GM12892 (cell line): ENCODE measurements at regions not wholly inside any gene's neighbourhood (a gene's known extent, or its start where the extent isn't known, plus 50 kb on each side); places are given as distances from the start of the nearest gene placed in this dataset.

Experiments used
- DNase-seq: peaks from one replicate; pipeline ENCODE4 v3.0.0; 2011; ENCODE audit not compliant: insufficient read length
- FAIRE-seq: peaks from 2 replicates; lab custom pipeline; 2011; peaks lifted over from hg19 to GRCh38; lab: Jason Lieb, UNC
- POLR2A ChIP-seq: IDR thresholded peaks from 2 replicates; pipeline ENCODE4 v1.6.1; 2011; ENCODE audit warnings: low read depth, low read length, control low read depth
- POLR2AphosphoS5 ChIP-seq: IDR thresholded peaks from 2 replicates; pipeline ENCODE4 v1.6.1; 2011; ENCODE audit warnings: low read depth, low read length, control low read depth
- TAF1 ChIP-seq: IDR thresholded peaks from 2 replicates; pipeline ENCODE4 v1.6.1; 2011; ENCODE audit warnings: low read depth, mild to moderate bottlenecking, control low read depth, low read length, borderline replicate concordance

GRCh38 chr11:134712228-134713145, 300.4 kb upstream of the B3GAT1 start:
- FAIRE-seq (no peak), DNase-seq (no peak)
- TF ChIP-seq POLR2AphosphoS5 (no peak), TAF1 (no peak), POLR2A (no peak)

DNA sequence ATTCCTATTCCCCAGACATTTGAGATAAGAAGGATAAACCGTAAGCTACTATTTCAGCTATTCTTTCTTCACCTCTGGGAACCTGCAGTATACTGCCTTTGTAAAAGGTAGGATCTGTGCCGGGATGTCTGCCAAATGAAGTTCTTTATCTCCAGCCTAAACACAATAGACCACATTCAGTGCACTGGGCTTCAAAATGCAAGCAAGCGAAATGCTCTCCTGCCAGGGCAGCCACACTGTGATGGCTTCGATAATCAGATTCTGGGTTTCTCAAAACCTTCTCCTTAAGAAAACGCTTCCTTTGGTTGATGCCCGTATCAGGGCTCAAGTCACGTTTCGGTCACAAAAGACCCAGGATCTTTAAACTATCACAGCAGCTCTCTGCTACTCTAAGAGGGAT, 299.5 kb upstream of the B3GAT1 start:
- FAIRE-seq (no peak), DNase-seq (no peak)
- TF ChIP-seq POLR2A (no peak), POLR2AphosphoS5 (no peak), TAF1 (no peak)

GRCh38 chr11:134710861-134711407, 298.9 kb upstream of the B3GAT1 start:
- no peak for DNase-seq
- TF ChIP-seq POLR2AphosphoS5 = no peak
- no peak for FAIRE-seq

- no peak for DNase-seq
- TF ChIP-seq POLR2A = no peak
- TF ChIP-seq TAF1 = no peak
- TF ChIP-seq POLR2AphosphoS5 = no peak
- FAIRE-seq = no peak
Observed at GRCh38 chr11:134705858-134706257, 293.8 kb upstream of the B3GAT1 start.

- TF ChIP-seq POLR2AphosphoS5 (no peak), TAF1 (no peak), POLR2A (no peak)
- FAIRE-seq (no peak), DNase-seq (no peak)
Observed at GRCh38 chr11:134702827-134703226, 290.8 kb upstream of the B3GAT1 start.

DNA sequence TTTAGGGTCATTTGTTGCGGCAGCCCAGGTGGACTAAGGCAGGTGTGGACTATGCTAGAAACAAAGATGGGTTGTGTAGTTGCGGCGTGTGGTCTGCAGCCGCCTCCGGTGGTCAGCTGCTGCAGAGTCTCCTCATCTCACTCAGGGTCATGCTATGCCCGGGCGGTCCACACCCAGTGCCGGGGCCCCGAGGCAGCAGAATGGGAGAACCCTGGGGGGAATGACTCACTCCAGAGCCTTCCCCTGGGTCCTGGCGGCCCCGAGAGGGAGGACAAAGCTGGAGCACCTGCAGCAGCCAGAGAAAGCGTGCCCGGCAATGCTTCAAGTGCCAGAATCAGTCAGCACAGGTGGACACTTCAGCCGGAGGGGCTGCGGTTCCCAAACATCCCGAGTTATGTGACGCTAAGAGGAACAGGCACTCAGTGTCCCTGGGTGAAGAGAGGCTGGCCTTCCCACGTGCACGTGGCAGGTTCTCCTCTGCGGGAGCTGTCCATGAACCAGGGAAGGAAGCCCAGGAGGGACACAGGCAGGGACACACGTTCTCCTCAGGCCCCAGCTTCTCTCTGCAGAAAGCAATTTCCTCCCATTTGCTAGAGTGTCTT, 289.6 kb upstream of the B3GAT1 start:
- FAIRE-seq (no peak), DNase-seq (no peak)
- TF ChIP-seq TAF1 (no peak), POLR2AphosphoS5 (no peak), POLR2A (no peak)

DNA sequence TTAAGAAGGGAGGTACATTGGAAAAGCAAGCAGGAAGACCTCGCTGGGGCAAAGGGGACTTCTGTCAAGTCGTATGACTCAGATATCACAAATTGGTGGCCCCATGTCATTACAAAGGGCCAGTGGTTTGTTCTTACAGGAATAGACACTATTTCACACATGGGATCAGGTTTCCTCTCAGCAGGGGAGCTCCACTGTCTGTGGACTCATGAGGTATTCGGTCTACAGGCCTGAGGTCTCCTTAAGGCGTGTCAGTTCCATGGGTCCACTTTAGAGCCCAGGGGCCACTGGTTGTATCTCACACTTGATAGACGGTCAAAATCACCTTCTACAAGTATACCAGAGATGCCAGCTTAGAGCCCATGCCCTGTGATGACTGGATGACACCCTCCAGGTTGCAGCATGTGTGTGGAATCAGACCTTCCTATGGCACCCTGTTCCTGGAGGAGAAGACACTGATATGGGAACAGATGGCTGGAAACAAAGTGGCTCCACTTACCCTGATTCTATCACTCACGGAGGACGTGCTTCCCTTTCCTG, 288.1 kb upstream of the B3GAT1 start:
- TF ChIP-seq TAF1 = no peak
- no peak for TF ChIP-seq POLR2AphosphoS5
- TF ChIP-seq POLR2A = no peak
- DNase-seq (no peak), FAIRE-seq (no peak)

DNA sequence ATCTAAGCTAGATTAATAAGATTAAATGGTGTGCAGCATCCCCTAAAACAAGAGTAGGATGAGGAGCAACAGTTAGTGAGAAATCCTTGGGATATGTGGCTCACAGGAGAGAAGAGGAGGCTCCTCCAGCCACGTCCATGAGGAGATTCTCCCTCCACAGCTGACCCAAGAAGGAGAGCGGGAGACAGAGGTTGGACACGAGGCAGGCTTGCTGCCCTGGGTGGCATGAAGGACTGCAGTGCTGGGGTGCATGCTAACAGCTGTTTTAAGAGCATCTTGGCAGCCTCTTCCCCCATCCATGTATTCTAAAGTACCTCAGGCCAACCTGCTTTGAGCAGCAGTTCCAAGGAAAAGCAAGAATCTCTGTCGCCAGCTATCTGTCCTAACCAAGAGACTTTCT, 284.4 kb upstream of the B3GAT1 start:
- DNase-seq = no peak
- no peak for FAIRE-seq
- TF ChIP-seq POLR2AphosphoS5 (no peak), POLR2A (no peak)

DNA sequence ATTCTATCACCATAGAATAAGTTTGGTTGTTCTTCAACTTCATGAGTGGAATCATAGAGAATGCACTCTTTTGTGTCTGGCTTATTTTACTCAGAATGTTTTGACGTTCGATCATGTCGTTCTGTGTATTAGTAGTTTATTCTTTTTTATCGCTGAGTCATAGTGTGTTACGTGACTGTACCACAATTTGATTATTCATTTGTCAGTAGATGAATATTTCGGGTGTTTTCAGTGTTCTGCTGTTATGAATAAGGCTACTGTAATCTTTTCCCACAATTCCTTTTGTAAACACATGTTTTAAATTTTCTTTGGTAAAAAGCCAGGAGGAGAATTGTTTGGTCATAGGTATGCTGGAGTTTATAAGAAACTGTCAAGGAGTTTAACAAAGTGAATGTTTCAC, 279.9 kb upstream of the B3GAT1 start:
- DNase-seq = no peak
- FAIRE-seq = no peak
- TF ChIP-seq POLR2A = no peak
- TF ChIP-seq TAF1 = no peak
- TF ChIP-seq POLR2AphosphoS5 = no peak

GRCh38 chr11:134691295-134691873, 279.3 kb upstream of the B3GAT1 start:
- FAIRE-seq = no peak
- TF ChIP-seq TAF1 = no peak
- no peak for TF ChIP-seq POLR2A
- no peak for TF ChIP-seq POLR2AphosphoS5
- no peak for DNase-seq

GRCh38 chr11:134689886-134690285, 277.8 kb upstream of the B3GAT1 start:
- DNase-seq = no peak
- FAIRE-seq = no peak
- TF ChIP-seq TAF1 (no peak), POLR2A (no peak), POLR2AphosphoS5 (no peak)

DNA sequence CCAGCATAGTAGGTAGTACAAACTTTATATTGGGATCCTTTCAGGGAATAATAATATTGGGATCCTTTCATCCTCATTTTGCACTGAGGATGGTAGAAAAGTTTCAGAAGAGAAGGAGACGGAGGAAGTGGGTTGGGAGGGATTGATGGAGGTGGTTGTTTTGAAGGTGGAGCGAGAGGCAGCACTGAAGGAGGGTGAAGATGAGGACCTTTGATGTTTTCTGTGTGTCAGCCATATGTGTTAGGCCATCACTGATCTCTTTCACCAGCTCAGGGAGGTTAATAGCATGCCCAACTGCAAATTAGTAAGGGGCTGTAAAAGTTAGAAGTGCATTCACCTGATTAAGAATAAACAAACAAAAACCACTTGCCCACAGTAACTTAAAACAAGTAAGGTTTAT, 275.5 kb upstream of the B3GAT1 start:
- FAIRE-seq (no peak), DNase-seq (no peak)
- TF ChIP-seq TAF1 = no peak
- no peak for TF ChIP-seq POLR2AphosphoS5
- TF ChIP-seq POLR2A = no peak
